Caco-2 (cell line): ENCODE measurements at regions not wholly inside any gene's neighbourhood (a gene's known extent, or its start where the extent isn't known, plus 50 kb on each side); places are given as distances from the start of the nearest gene placed in this dataset.

ENCODE experiments used
- BruUV-seq: library from RNA; stranded (reverse); fragments of 400-500 nt; replicated peaks from 2 replicates; lab custom pipeline; 2021; lab: Mats Ljungman, UMichigan
- CTCF ChIA-PET: fragments of 300-600 bp; sonication (Branson Sonifier 250); formaldehyde crosslinking; loops from one replicate; lab custom pipeline; 2022; ENCODE audit warnings: antibody characterized with exemption; lab: Charles Lee
- POLR2A ChIA-PET: fragments of 300-600 bp; sonication (Branson Sonifier 250); formaldehyde crosslinking; loops from one replicate; lab custom pipeline; 2022; ENCODE audit warnings: antibody characterized with exemption; lab: Charles Lee
- DNase-seq, 2 experiments: peaks; one replicate each; pipeline versions ENCODE4 v3.0.0 to v3.0.0-alpha.2; 2020 to 2022
- H3K27me3 ChIP-seq: replicated peaks from 2 replicates; pipeline ENCODE4 v1.6.0; 2011; ENCODE audit warnings: low read length; ENCODE audit not compliant: control insufficient read depth, insufficient read depth
- H3K36me3 ChIP-seq: 2 replicates; pipeline ENCODE4 v1.5.1; 2011; ENCODE audit warnings: low read length; ENCODE audit not compliant: control insufficient read depth, insufficient read depth
- H3K4me1 ChIP-seq: fragments of 250-450 bp; sonication (Bioruptor Pico); 2 replicates; pipeline ENCODE4 v1.5.1; 2020; ENCODE audit warnings: mild to moderate bottlenecking
- H3K4me3 ChIP-seq: 2 replicates; pipeline ENCODE4 v1.5.1; 2011; ENCODE audit warnings: low read depth, mild to moderate bottlenecking, control low read depth, low read length
- H3K9me3 ChIP-seq: fragments of 250-450 bp; sonication (Bioruptor Pico); 2 replicates; pipeline ENCODE4 v1.5.1; 2020; ENCODE audit warnings: mild to moderate bottlenecking, moderate library complexity
- H3K27ac Mint-ChIP-seq: one replicate; pipeline ENCODE4 v1.8.0; 2022; ENCODE audit warnings: mixed read lengths; ENCODE audit not compliant: unreplicated experiment
- H3K27me3 Mint-ChIP-seq: one replicate; pipeline ENCODE4 v1.8.0; 2022; ENCODE audit warnings: mixed read lengths; ENCODE audit not compliant: insufficient read depth, unreplicated experiment
- H3K36me3 Mint-ChIP-seq: one replicate; pipeline ENCODE4 v1.8.0; 2022; ENCODE audit warnings: mild to moderate bottlenecking, mixed read lengths; ENCODE audit not compliant: insufficient read depth, unreplicated experiment
- H3K4me1 Mint-ChIP-seq: one replicate; pipeline ENCODE4 v1.8.0; 2022; ENCODE audit warnings: low read depth, mixed read lengths; ENCODE audit not compliant: unreplicated experiment
- H3K4me3 Mint-ChIP-seq: one replicate; pipeline ENCODE4 v1.8.0; 2022; ENCODE audit warnings: mild to moderate bottlenecking, moderate library complexity, mixed read lengths; ENCODE audit not compliant: unreplicated experiment
- H3K9me3 Mint-ChIP-seq: one replicate; pipeline ENCODE4 v1.8.0; 2022; ENCODE audit warnings: mixed read lengths; ENCODE audit not compliant: unreplicated experiment
- intact Hi-C: fragments of 100-400 bp; cut with micrococcal nuclease; formaldehyde crosslinking; loops from one replicate; pipeline ENCODE4 v1.10.0; 2022; ENCODE audit not compliant: unreplicated experiment
- TF ChIP-seq, protein P1 (sequence below), 2 experiments: fragments of 200-600 bp in 1 of 2; IDR thresholded peaks; 1 replicate in 1 of 2; 2 replicates in 1 of 2; pipeline versions ENCODE4 v1.5.1 to v1.8.0; 2011 to 2022; ENCODE audit warnings: antibody characterized with exemption in 1 of 2, control low read depth in 1 of 2, inconsistent platforms in 1 of 2, low read depth in 1 of 2, low read length in 1 of 2, mild to moderate bottlenecking in 1 of 2, moderate library complexity in 1 of 2; ENCODE audit not compliant: insufficient read depth in 1 of 2, severe bottlenecking in 1 of 2, unreplicated experiment in 1 of 2

DNA sequence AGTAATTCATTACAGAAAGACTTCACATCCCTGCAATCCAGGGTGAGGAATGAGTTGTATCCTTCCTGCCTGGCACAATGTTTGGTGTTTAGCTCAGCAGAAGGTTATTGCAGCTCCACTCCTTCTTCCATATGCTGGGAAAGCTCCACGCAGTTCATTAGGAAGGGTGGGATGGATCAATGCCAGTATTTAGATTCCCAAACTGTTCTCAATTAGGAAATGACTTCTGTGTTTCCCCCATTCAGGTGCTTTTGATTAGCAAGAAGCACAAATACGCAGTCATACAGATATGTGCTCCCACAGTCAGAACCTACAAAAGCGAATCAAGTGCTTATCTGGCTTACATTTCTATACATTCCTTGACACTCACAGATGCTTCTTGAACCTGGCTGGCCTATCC lies 340.6 kb downstream of the NYAP2 start:
- H3K4me1 ChIP-seq: no peaks in the 10 kb centered on the region
- Mint-ChIP-seq H3K27ac (no peak overlapping the region), H3K4me3 (no peak overlapping the region), H3K9me3 (no peaks in the 10 kb centered on the region), H3K27me3 (no peaks in the 10 kb centered on the region), H3K36me3 (no peaks in the 10 kb centered on the region), H3K4me1 (no peaks in the 10 kb centered on the region)
- ChIA-PET CTCF (no interaction called here), POLR2A (no interaction called here)
- no TSS peak for BruUV-seq
- no peaks in the 10 kb centered on the region for H3K36me3 ChIP-seq
- H3K9me3 ChIP-seq: no peaks in the 10 kb centered on the region
- DNase-seq: no peak
- intact Hi-C loops: no loop called here
- H3K4me3 ChIP-seq: no peak overlapping the region
- no peaks in the 10 kb centered on the region for H3K27me3 ChIP-seq
- TF ChIP-seq, protein P1, sequence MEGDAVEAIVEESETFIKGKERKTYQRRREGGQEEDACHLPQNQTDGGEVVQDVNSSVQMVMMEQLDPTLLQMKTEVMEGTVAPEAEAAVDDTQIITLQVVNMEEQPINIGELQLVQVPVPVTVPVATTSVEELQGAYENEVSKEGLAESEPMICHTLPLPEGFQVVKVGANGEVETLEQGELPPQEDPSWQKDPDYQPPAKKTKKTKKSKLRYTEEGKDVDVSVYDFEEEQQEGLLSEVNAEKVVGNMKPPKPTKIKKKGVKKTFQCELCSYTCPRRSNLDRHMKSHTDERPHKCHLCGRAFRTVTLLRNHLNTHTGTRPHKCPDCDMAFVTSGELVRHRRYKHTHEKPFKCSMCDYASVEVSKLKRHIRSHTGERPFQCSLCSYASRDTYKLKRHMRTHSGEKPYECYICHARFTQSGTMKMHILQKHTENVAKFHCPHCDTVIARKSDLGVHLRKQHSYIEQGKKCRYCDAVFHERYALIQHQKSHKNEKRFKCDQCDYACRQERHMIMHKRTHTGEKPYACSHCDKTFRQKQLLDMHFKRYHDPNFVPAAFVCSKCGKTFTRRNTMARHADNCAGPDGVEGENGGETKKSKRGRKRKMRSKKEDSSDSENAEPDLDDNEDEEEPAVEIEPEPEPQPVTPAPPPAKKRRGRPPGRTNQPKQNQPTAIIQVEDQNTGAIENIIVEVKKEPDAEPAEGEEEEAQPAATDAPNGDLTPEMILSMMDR (IDR thresholded peaks at IDR 0.05; ENCODE audit: insufficient read depth in 1 of 2, low read depth in 1 of 2, low read length in 1 of 2, severe bottlenecking in 1 of 2, unreplicated experiment in 1 of 2): no peak

DNA sequence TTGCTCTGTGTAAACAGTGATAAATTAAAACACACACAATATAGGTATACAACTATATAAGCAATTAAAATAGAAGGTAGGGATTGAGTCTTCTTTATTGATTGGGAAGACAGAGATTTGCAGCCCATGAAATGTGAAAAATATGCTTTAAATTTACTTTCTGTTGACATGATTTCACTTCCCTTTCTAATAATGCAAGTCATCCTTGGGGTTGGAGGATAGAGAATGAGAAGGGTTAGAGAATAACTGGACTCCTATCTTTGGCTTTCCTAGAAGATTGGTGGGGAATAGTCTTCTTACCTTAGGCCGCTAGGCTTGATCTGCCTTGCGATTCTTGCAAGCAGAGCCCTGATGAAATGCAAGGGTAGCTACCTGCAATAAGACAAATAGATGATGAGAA lies 339.8 kb downstream of the NYAP2 start:
- no peak for DNase-seq
- no peaks in the 10 kb centered on the region for H3K9me3 ChIP-seq
- ChIA-PET CTCF (no interaction called here), POLR2A (no interaction called here)
- no peaks in the 10 kb centered on the region for H3K27me3 ChIP-seq
- H3K4me3 ChIP-seq: no peak overlapping the region
- no peaks in the 10 kb centered on the region for H3K36me3 ChIP-seq
- Mint-ChIP-seq H3K4me3 (no peak overlapping the region), H3K27me3 (no peaks in the 10 kb centered on the region), H3K9me3 (no peaks in the 10 kb centered on the region), H3K4me1 (no peaks in the 10 kb centered on the region), H3K27ac (no peak overlapping the region), H3K36me3 (no peaks in the 10 kb centered on the region)
- no TSS peak for BruUV-seq
- no peaks in the 10 kb centered on the region for H3K4me1 ChIP-seq
- TF ChIP-seq, protein P1 (IDR thresholded peaks at IDR 0.05; ENCODE audit: insufficient read depth in 1 of 2, low read depth in 1 of 2, low read length in 1 of 2, severe bottlenecking in 1 of 2, unreplicated experiment in 1 of 2): no peak
- intact Hi-C loops: no loop called here

DNA sequence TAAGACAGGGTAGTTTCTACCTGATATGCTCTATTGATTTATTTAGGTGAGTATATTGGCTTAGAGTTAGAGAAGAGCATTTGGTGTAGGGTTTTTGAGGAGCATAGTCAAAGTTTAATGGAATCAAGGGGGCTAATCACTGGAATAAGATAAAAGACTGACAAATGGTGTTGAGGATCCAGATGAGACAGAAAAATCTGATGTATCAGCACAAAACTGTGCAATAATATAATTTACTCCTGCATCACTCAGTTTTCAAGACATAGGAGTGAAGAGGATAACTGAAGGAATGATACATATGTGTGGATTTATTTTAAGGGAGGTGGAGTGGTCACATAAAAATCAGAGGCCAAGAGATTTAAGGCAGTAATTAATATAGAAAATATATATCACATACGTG lies 339.2 kb downstream of the NYAP2 start:
- ChIA-PET POLR2A (no interaction called here), CTCF (no interaction called here)
- H3K4me3 Mint-ChIP-seq: no peak overlapping the region
- no peaks in the 10 kb centered on the region for H3K27me3 Mint-ChIP-seq
- no peak for DNase-seq
- TF ChIP-seq, protein P1 (IDR thresholded peaks at IDR 0.05; ENCODE audit: insufficient read depth in 1 of 2, low read depth in 1 of 2, low read length in 1 of 2, severe bottlenecking in 1 of 2, unreplicated experiment in 1 of 2): no peak
- BruUV-seq: no TSS peak
- H3K27ac Mint-ChIP-seq: no peak overlapping the region
- Histone ChIP-seq H3K27me3 (no peaks in the 10 kb centered on the region), H3K9me3 (no peaks in the 10 kb centered on the region), H3K4me3 (no peak overlapping the region), H3K36me3 (no peaks in the 10 kb centered on the region), H3K4me1 (no peaks in the 10 kb centered on the region)
- no peaks in the 10 kb centered on the region for H3K4me1 Mint-ChIP-seq
- no peaks in the 10 kb centered on the region for H3K36me3 Mint-ChIP-seq
- intact Hi-C loops: no loop called here
- no peaks in the 10 kb centered on the region for H3K9me3 Mint-ChIP-seq
